SK-N-SH (cell line): ENCODE measurements at regions not wholly inside any gene's neighbourhood (a gene's known extent, or its start where the extent isn't known, plus 50 kb on each side); places are given as distances from the start of the nearest gene placed in this dataset.

ENCODE experiments used
- CTCF ChIA-PET: fragments of 300-600, 350-600 bp; formaldehyde crosslinking; extraction: SDS; loops from one replicate; lab custom pipeline; 2021; lab: Yijun Ruan, JAX
- POLR2A ChIA-PET: fragments of 350-600 bp; sonication (Branson Sonifier 250); formaldehyde crosslinking; extraction: SDS; loops from one replicate; lab custom pipeline; 2020; ENCODE audit warnings: antibody characterized with exemption, inconsistent platforms; lab: Yijun Ruan, JAX
- DNase-seq: peaks from one replicate; pipeline ENCODE4 v3.0.0; 2012
- H2AFZ ChIP-seq: fragments of 200-600 bp; sonication (generic); 2 replicates; pipeline ENCODE4 v1.8.1; 2016; ENCODE audit warnings: antibody characterized with exemption, mild to moderate bottlenecking, low read depth
- H3F3A ChIP-seq: fragments of 200-600 bp; sonication (generic); replicated peaks from 2 replicates; pipeline ENCODE3; 2016; ENCODE audit warnings: antibody characterized with exemption, mild to moderate bottlenecking; ENCODE audit not compliant: insufficient read depth
- H3K27ac ChIP-seq, 2 experiments: fragments of 200-500 bp in 1 of 2; fragments of 200-600 bp in 1 of 2; sonication (Bioruptor generic) in 1 of 2; sonication (generic), shearing (Covaris generic) in 1 of 2; 2 replicates each; pipeline versions ENCODE4 v1.5.1 to v1.6.1; 2014 to 2016; ENCODE audit warnings: low read depth in 2 of 2, inconsistent platforms in 1 of 2, low read length in 1 of 2, mild to moderate bottlenecking in 1 of 2, mixed read lengths in 1 of 2
- H3K27me3 ChIP-seq: fragments of 200-600 bp; sonication (generic), shearing (Covaris generic); 2 replicates; pipeline ENCODE4 v1.6.1; 2016; ENCODE audit warnings: mixed run types; ENCODE audit not compliant: insufficient read depth
- H3K36me3 ChIP-seq, 2 experiments: fragments of 200-500 bp in 1 of 2; fragments of 200-600 bp in 1 of 2; sonication (Bioruptor generic) in 1 of 2; sonication (generic) in 1 of 2; replicated peaks in 1 of 2; 2 replicates each; pipeline versions ENCODE3 to v1.5.1; 2014 to 2016; ENCODE audit warnings: low read length in 1 of 2, mild to moderate bottlenecking in 1 of 2; ENCODE audit not compliant: insufficient read depth in 2 of 2, control insufficient read depth in 1 of 2
- H3K4me1 ChIP-seq, 2 experiments: fragments of 200-500 bp in 1 of 2; fragments of 200-600 bp in 1 of 2; sonication (Bioruptor generic) in 1 of 2; sonication (generic), shearing (Covaris generic) in 1 of 2; 2 replicates each; pipeline versions ENCODE4 v1.5.1 to v1.6.1; 2014 to 2016; ENCODE audit warnings: low read depth in 1 of 2, low read length in 1 of 2, mixed run types in 1 of 2; ENCODE audit not compliant: insufficient read depth in 2 of 2, control insufficient read depth in 1 of 2
- H3K4me2 ChIP-seq: fragments of 200-600 bp; sonication (generic), shearing (Covaris generic); 2 replicates; pipeline ENCODE4 v1.6.1; 2017; ENCODE audit warnings: mixed run types
- H3K4me3 ChIP-seq, 2 experiments: fragments of 200-500 bp in 1 of 2; fragments of 200-600 bp in 1 of 2; sonication (Bioruptor generic) in 1 of 2; sonication (generic), shearing (Covaris generic) in 1 of 2; 2 replicates each; pipeline versions ENCODE4 v1.5.1 to v1.8.1; 2014 to 2016; ENCODE audit warnings: low read depth in 2 of 2, inconsistent platforms in 1 of 2, low read length in 1 of 2, mild to moderate bottlenecking in 1 of 2, mixed read lengths in 1 of 2, moderate library complexity in 1 of 2
- H3K79me2 ChIP-seq: fragments of 200-600 bp; sonication (generic); 2 replicates; pipeline ENCODE4 v1.8.1; 2017; ENCODE audit warnings: mild to moderate bottlenecking; ENCODE audit not compliant: insufficient read depth
- H3K9ac ChIP-seq: fragments of 200-600 bp; sonication (generic); 2 replicates; pipeline ENCODE4 v1.6.1; 2017; ENCODE audit warnings: mixed run types
- H3K9me2 ChIP-seq: fragments of 200-600 bp; sonication (generic); 2 replicates; pipeline ENCODE4 v1.6.1; 2017; ENCODE audit warnings: mixed run types
- H3K9me3 ChIP-seq: fragments of 200-600 bp; sonication (generic); 2 replicates; pipeline ENCODE4 v1.6.1; 2017; ENCODE audit warnings: mixed run types, mild to moderate bottlenecking, moderate library complexity
- H4K20me1 ChIP-seq: fragments of 200-600 bp; sonication (generic); 2 replicates; pipeline ENCODE4 v1.6.1; 2017; ENCODE audit warnings: mild to moderate bottlenecking, mixed run types; ENCODE audit not compliant: insufficient read depth
- CTCF ChIP-seq: fragments of 200-600 bp; sonication (generic); IDR thresholded peaks from 2 replicates; pipeline ENCODE4 v1.6.1; 2017; ENCODE audit warnings: antibody characterized with exemption, mild to moderate bottlenecking, moderate library complexity
- ELF1 ChIP-seq: IDR thresholded peaks from 2 replicates; pipeline ENCODE4 v1.4.0; 2012
- EP300 ChIP-seq, 2 experiments: IDR thresholded peaks; 2 replicates each; pipeline versions ENCODE4 v1.4.0 to v1.6.1; 2012; ENCODE audit warnings: borderline replicate concordance in 1 of 2, low read depth in 1 of 2, low read length in 1 of 2
- FOSL2 ChIP-seq: IDR thresholded peaks from 2 replicates; pipeline ENCODE4 v1.4.0; 2012; ENCODE audit warnings: low read depth, mild to moderate bottlenecking, moderate library complexity, borderline replicate concordance
- FOXJ3 ChIP-seq: sonication (generic); formaldehyde crosslinking; IDR thresholded peaks from 2 replicates; pipeline ENCODE4 v1.5.1; 2020; ENCODE audit warnings: mild to moderate bottlenecking, missing genetic modification reagents
- GABPA ChIP-seq: IDR thresholded peaks from 2 replicates; pipeline ENCODE4 v1.4.0; 2012; ENCODE audit warnings: low read depth, mild to moderate bottlenecking
- GATA2 ChIP-seq: sonication (generic); formaldehyde crosslinking; IDR thresholded peaks from 2 replicates; pipeline ENCODE4 v1.5.0; 2020; ENCODE audit warnings: mild to moderate bottlenecking, missing genetic modification reagents
- MAX ChIP-seq: IDR thresholded peaks from 2 replicates; pipeline ENCODE4 v1.4.0; 2012; ENCODE audit warnings: low read depth
- MXI1 ChIP-seq: IDR thresholded peaks from 2 replicates; pipeline ENCODE4 v1.6.1; 2012; ENCODE audit warnings: mild to moderate bottlenecking, low read depth, low read length, improper control_type of control experiment
- NFIC ChIP-seq: IDR thresholded peaks from 2 replicates; pipeline ENCODE4 v1.4.0; 2012; ENCODE audit warnings: borderline replicate concordance
- POLR2AphosphoS5 ChIP-seq: IDR thresholded peaks from 2 replicates; pipeline ENCODE4 v1.6.1; 2012; ENCODE audit warnings: low read depth, low read length
- RAD21 ChIP-seq: IDR thresholded peaks from 2 replicates; pipeline ENCODE4 v1.6.1; 2012; ENCODE audit warnings: mild to moderate bottlenecking, low read length
- RXRA ChIP-seq: IDR thresholded peaks from 2 replicates; pipeline ENCODE4 v1.4.0; 2012; ENCODE audit warnings: low read depth, mild to moderate bottlenecking, borderline replicate concordance
- SMC3 ChIP-seq: IDR thresholded peaks from 2 replicates; pipeline ENCODE4 v1.6.1; 2012; ENCODE audit warnings: low read depth, low read length, improper control_type of control experiment
- TCF12 ChIP-seq: IDR thresholded peaks from 2 replicates; pipeline ENCODE4 v1.4.0; 2012
- TEAD4 ChIP-seq: IDR thresholded peaks from 2 replicates; pipeline ENCODE4 v1.4.0; 2012; ENCODE audit warnings: mild to moderate bottlenecking, borderline replicate concordance; ENCODE audit not compliant: insufficient read depth
- WGBS: methylation state at CpG from one replicate; pipeline ENCODE4 v1.1.6; 2017; ENCODE audit warnings: low lambda C conversion rate; 5-methylcytosine and 5-hydroxymethylcytosine counted together
- TF ChIP-seq, protein P1 (sequence below): IDR thresholded peaks from 2 replicates; pipeline ENCODE4; 2012
- TF ChIP-seq, protein P2 (sequence below): fragments of 150-350 bp; IDR thresholded peaks from 2 replicates; pipeline ENCODE4 v1.6.1; 2016; ENCODE audit warnings: mild to moderate bottlenecking, low read depth, low read length
- TF ChIP-seq, protein P3 (sequence below): IDR thresholded peaks from 2 replicates; pipeline ENCODE4 v1.6.1; 2012; ENCODE audit warnings: mild to moderate bottlenecking, low read depth, low read length, moderate library complexity
- TF ChIP-seq, protein P4 (sequence below): IDR thresholded peaks from 2 replicates; pipeline ENCODE4 v1.4.0; 2012; ENCODE audit warnings: low read depth, borderline replicate concordance

DNA sequence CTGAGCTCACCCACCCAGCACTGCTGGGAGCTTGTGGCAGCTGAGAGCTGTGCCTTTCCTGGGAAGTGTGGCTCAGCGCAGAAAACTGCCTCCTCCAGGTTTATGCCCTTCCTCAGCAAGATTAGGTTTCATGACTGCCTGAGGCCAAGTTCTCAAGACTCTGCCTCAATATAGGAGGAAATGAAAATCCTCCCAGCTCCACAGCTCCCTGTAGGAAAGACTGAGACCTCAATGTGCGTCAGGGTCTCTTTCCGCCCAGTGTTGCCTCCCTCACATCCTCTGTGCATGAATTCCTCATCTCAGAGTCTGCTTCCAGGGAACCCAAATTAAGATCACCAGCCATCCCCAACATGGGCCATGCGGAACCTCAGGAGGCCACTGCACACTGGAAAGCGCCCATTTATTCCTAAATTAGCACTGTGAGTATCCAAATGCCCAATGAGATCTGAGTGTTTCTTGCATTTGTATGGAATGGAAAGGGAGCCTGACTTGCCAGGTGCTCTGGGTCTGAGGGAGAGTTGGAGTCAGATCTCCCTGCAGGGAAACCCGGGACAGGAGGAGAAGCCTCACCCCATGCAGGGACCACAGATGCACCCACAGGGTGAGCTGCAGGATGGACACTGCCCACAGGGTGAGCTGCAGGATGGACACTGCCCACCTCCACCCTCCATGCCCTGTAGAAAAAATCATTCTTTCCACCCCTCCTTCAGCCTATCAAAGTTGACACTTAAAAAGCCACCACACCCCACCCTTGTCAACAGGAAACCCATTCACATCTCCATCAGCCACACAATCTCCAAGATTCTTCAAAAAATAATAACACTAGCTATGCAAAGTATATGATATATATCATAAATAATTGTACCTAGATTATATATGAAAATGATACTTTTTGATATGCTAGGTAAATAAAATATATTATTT, 97.4 kb upstream of the IGLL5 start:
- Histone ChIP-seq H3K9ac (no peak overlapping the region), H4K20me1 (no peaks in the 10 kb centered on the region), H3K9me3 (no peaks in the 10 kb centered on the region), H3K9me2 (no peaks in the 10 kb centered on the region), H3F3A (no peaks in the 10 kb centered on the region), H3K4me2 (no peak overlapping the region), H3K79me2 (no peaks in the 10 kb centered on the region), H3K27ac (no peak overlapping the region), H3K27me3 (no peaks in the 10 kb centered on the region), H3K4me1 (no peaks in the 10 kb centered on the region), H3K36me3 (no peaks in the 10 kb centered on the region), H2AFZ (no peak overlapping the region), H3K4me3 (no peak overlapping the region)
- WGBS = 46% methylated on average over 5 of the region's 6 CpGs
- no peak for DNase-seq
- no peak for TF ChIP-seq SMC3
- TF ChIP-seq MXI1 = no peak
- TF ChIP-seq, protein P1, sequence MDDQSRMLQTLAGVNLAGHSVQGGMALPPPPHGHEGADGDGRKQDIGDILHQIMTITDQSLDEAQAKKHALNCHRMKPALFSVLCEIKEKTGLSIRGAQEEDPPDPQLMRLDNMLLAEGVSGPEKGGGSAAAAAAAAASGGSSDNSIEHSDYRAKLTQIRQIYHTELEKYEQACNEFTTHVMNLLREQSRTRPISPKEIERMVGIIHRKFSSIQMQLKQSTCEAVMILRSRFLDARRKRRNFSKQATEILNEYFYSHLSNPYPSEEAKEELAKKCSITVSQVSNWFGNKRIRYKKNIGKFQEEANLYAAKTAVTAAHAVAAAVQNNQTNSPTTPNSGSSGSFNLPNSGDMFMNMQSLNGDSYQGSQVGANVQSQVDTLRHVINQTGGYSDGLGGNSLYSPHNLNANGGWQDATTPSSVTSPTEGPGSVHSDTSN = no peak
- TF ChIP-seq POLR2AphosphoS5 = no peak
- no peak for TF ChIP-seq RAD21
- no peak for TF ChIP-seq FOSL2
- TF ChIP-seq TEAD4 = no peak
- no peak for TF ChIP-seq EP300 (IDR thresholded peaks at IDR 0.05; ENCODE audit: borderline replicate concordance in 1 of 2, low read depth in 1 of 2, low read length in 1 of 2)
- TF ChIP-seq ELF1 = no peak
- TF ChIP-seq GABPA = no peak
- TF ChIP-seq, protein P2, sequence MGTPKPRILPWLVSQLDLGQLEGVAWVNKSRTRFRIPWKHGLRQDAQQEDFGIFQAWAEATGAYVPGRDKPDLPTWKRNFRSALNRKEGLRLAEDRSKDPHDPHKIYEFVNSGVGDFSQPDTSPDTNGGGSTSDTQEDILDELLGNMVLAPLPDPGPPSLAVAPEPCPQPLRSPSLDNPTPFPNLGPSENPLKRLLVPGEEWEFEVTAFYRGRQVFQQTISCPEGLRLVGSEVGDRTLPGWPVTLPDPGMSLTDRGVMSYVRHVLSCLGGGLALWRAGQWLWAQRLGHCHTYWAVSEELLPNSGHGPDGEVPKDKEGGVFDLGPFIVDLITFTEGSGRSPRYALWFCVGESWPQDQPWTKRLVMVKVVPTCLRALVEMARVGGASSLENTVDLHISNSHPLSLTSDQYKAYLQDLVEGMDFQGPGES = no peak
- no peak for TF ChIP-seq FOXJ3 (CRISPR knock-in tag)
- TF ChIP-seq, protein P3, sequence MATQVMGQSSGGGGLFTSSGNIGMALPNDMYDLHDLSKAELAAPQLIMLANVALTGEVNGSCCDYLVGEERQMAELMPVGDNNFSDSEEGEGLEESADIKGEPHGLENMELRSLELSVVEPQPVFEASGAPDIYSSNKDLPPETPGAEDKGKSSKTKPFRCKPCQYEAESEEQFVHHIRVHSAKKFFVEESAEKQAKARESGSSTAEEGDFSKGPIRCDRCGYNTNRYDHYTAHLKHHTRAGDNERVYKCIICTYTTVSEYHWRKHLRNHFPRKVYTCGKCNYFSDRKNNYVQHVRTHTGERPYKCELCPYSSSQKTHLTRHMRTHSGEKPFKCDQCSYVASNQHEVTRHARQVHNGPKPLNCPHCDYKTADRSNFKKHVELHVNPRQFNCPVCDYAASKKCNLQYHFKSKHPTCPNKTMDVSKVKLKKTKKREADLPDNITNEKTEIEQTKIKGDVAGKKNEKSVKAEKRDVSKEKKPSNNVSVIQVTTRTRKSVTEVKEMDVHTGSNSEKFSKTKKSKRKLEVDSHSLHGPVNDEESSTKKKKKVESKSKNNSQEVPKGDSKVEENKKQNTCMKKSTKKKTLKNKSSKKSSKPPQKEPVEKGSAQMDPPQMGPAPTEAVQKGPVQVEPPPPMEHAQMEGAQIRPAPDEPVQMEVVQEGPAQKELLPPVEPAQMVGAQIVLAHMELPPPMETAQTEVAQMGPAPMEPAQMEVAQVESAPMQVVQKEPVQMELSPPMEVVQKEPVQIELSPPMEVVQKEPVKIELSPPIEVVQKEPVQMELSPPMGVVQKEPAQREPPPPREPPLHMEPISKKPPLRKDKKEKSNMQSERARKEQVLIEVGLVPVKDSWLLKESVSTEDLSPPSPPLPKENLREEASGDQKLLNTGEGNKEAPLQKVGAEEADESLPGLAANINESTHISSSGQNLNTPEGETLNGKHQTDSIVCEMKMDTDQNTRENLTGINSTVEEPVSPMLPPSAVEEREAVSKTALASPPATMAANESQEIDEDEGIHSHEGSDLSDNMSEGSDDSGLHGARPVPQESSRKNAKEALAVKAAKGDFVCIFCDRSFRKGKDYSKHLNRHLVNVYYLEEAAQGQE = no peak
- no peak for TF ChIP-seq NFIC
- TF ChIP-seq, protein P4, sequence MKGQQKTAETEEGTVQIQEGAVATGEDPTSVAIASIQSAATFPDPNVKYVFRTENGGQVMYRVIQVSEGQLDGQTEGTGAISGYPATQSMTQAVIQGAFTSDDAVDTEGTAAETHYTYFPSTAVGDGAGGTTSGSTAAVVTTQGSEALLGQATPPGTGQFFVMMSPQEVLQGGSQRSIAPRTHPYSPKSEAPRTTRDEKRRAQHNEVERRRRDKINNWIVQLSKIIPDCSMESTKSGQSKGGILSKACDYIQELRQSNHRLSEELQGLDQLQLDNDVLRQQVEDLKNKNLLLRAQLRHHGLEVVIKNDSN = no peak
- no peak for TF ChIP-seq GATA2 (CRISPR knock-in tag)
- no peak for TF ChIP-seq MAX
- TF ChIP-seq RXRA = no peak
- no peak for TF ChIP-seq TCF12
- TF ChIP-seq CTCF = no peak
- ChIA-PET CTCF (interaction anchor here (1.1 to 7.6 kb wide), 10 partner anchors 9 to 165 kb away, joined by 3 to 109 read pairs (median 18); partner anchors contain the start of gene IGLL5), POLR2A (no interaction called here)
